Activated CD4-positive, CD25-positive, alpha-beta regulatory T cell (primary cell): ENCODE measurements at regions not wholly inside any gene's neighbourhood (a gene's known extent, or its start where the extent isn't known, plus 50 kb on each side); places are given as distances from the start of the nearest gene placed in this dataset.

Source experiments
- DNase-seq, 4 experiments: peaks; one replicate each; lab custom pipeline; 2025; lab: John Stamatoyannopoulos, UW

- no peak for DNase-seq
Observed at GRCh38 chr22:27504360-27505253, 296.9 kb downstream of the MN1 start.

GRCh38 chr22:27507111-27507611, 294.4 kb downstream of the MN1 start:
- no peak for DNase-seq

GRCh38 chr22:27507935-27508526, 293.5 kb downstream of the MN1 start:
- DNase-seq = no peak

- DNase-seq = no peak
Observed at GRCh38 chr22:27509132-27509920, 292.2 kb downstream of the MN1 start.

GRCh38 chr22:27510024-27510423, 291.5 kb downstream of the MN1 start:
- DNase-seq = no peak

- DNase-seq = no peak
Observed at GRCh38 chr22:27512283-27512761, 289.2 kb downstream of the MN1 start.

GRCh38 chr22:27513021-27513420, 288.5 kb downstream of the MN1 start:
- no peak for DNase-seq

GRCh38 chr22:27514601-27515523, 286.7 kb downstream of the MN1 start:
- no peak for DNase-seq

- DNase-seq = no peak
Observed at GRCh38 chr22:27517361-27518155, 284.0 kb downstream of the MN1 start.

GRCh38 chr22:27518531-27519340, 282.8 kb downstream of the MN1 start:
- DNase-seq = no peak

GRCh38 chr22:27523711-27524110, 277.8 kb downstream of the MN1 start:
- no peak for DNase-seq

- no peak for DNase-seq
Observed at GRCh38 chr22:27525711-27526110, 275.8 kb downstream of the MN1 start.

- DNase-seq = no peak
Observed at GRCh38 chr22:27526901-27527300, 274.7 kb downstream of the MN1 start.

GRCh38 chr22:27531782-27532530, 269.6 kb downstream of the MN1 start:
- no peak for DNase-seq

- no peak for DNase-seq
Observed at GRCh38 chr22:27533105-27533745, 268.3 kb downstream of the MN1 start.

- no peak for DNase-seq
Observed at GRCh38 chr22:27534720-27535125, 266.8 kb downstream of the MN1 start.

- DNase-seq = no peak
Observed at GRCh38 chr22:27535452-27535851, 266.1 kb downstream of the MN1 start.

GRCh38 chr22:27537501-27537900, 264.1 kb downstream of the MN1 start:
- no peak for DNase-seq
